GM12891 (cell line): ENCODE measurements at regions not wholly inside any gene's neighbourhood (a gene's known extent, or its start where the extent isn't known, plus 50 kb on each side); places are given as distances from the start of the nearest gene placed in this dataset.

Experiments used
- PAX5 ChIP-seq: IDR thresholded peaks from 2 replicates; pipeline ENCODE4 v1.6.1; 2011; ENCODE audit warnings: low read length, moderate library complexity, mild to moderate bottlenecking; ENCODE audit not compliant: insufficient read depth, severe bottlenecking
- POLR2A ChIP-seq: IDR thresholded peaks from 2 replicates; pipeline ENCODE4 v1.6.1; 2011; ENCODE audit warnings: low read depth, low read length, control low read depth
- POLR2AphosphoS5 ChIP-seq: IDR thresholded peaks from 2 replicates; pipeline ENCODE4 v1.6.1; 2011; ENCODE audit warnings: low read depth, low read length, control low read depth
- POU2F2 ChIP-seq: IDR thresholded peaks from 2 replicates; pipeline ENCODE4 v1.6.1; 2011; ENCODE audit warnings: low read depth, mild to moderate bottlenecking, control low read depth, low read length, moderate library complexity
- SPI1 ChIP-seq: IDR thresholded peaks from 2 replicates; pipeline ENCODE4 v1.6.1; 2011; ENCODE audit warnings: low read depth, low read length, control low read depth
- TAF1 ChIP-seq: IDR thresholded peaks from 2 replicates; pipeline ENCODE4 v1.6.1; 2011; ENCODE audit warnings: low read depth, low read length, control low read depth

DNA sequence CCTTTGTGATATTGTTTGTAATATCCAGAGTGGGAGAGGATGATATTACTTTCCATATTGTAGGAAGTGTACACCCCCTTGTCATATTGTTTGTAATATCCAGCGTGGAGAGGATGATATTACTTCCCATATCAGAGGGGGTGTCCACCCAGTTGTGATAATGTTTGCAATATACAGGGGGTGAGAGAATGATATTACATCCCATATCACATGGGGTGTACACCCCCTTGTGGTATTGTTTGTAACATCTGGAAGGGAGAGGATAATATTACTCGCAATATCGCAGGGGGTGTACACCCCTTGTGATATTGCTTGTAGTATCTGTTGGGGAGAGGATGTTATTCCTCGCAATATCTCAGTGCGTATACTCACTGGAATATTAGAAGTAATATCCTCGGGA lies 61.5 kb downstream of the PRSS23 start:
- TF ChIP-seq POLR2A, result no peak
- no peak for TF ChIP-seq TAF1
- no peak for TF ChIP-seq PAX5
- no peak for TF ChIP-seq POLR2AphosphoS5
- TF ChIP-seq POU2F2, result no peak
- no peak for TF ChIP-seq SPI1
